Epithelial cell of prostate (primary cell): ENCODE measurements at regions not wholly inside any gene's neighbourhood (a gene's known extent, or its start where the extent isn't known, plus 50 kb on each side); places are given as distances from the start of the nearest gene placed in this dataset.
A peak's percentile ranks its signal among the peaks of the same experiment; 100 is the strongest.

ENCODE experiments used
- DNase-seq: peaks from one replicate; pipeline ENCODE4 v3.0.0-alpha.2; 2011; ENCODE audit warnings: low read depth, low spot score
- H3K27ac ChIP-seq: fragments of 450-650 bp; 2 replicates; pipeline ENCODE4 v1.5.1; 2017; ENCODE audit warnings: mild to moderate bottlenecking

DNA sequence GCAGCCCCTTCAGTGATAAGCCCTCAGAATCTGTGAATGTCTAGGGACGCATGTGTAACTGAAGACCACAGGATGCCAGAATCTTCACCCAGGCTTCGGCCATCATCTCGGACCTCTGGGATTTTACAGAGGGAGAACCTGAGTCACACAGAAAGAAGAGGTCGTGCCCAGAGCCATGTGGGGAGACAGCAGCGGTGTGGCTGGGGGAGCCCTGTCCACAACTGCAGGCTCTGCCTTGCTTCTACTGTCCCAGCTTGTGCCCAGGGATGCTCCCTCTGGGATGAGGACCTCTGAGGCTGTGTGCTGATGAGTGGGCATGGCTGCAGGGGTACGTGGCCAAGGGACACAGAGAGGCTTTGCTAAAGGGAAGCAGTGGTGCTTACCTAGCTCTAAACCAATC, 582.0 kb downstream of the TBC1D22A start:
- no peak for DNase-seq
- H3K27ac ChIP-seq: no peak overlapping the region

- no peak overlapping the region for H3K27ac ChIP-seq
- no peak for DNase-seq
These were observed 581.2 kb downstream of the TBC1D22A start for GRCh38 chr22:47343611-47344010.

DNA sequence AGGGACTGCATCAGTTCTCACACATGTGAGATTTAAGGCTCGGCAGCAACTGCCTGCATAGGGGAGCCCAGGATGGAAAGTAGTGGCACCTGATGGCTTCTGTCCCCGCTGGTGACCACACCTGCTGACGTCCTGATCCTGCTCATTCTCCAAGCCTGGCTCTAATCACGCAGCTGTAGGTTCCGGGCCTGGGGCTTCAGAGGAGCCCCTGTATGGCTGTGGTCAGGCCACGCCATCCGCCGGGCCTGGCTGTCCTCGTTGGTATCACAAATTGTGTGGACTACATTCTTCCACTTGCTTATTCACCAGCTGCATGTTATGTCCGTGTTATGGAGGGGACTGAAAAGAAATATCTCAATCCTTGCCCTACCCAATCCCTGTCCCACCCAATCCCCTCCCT, 580.0 kb downstream of the TBC1D22A start:
- H3K27ac ChIP-seq: no peak overlapping the region
- DNase-seq: no peak

DNA sequence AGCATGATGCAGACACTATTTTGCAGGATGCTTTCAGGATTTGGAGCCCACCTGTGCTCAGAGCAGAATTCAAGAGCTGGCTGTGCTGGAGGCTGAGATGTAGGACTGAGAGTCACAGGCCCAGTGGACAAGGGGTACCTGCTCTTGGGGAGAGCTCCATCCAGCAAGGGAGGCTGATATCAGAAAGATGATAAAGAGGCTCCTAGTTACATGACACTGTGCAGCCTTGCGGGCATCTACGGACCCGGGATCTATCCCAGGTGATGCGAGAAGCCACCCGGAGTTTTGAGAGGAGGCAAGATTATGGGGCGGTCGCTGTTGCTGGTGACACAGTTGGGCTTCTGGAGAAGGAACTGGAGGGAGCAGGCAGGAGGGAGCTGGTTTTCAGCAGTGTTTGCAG, 579.0 kb downstream of the TBC1D22A start:
- no peak for DNase-seq
- no peak overlapping the region for H3K27ac ChIP-seq

DNA sequence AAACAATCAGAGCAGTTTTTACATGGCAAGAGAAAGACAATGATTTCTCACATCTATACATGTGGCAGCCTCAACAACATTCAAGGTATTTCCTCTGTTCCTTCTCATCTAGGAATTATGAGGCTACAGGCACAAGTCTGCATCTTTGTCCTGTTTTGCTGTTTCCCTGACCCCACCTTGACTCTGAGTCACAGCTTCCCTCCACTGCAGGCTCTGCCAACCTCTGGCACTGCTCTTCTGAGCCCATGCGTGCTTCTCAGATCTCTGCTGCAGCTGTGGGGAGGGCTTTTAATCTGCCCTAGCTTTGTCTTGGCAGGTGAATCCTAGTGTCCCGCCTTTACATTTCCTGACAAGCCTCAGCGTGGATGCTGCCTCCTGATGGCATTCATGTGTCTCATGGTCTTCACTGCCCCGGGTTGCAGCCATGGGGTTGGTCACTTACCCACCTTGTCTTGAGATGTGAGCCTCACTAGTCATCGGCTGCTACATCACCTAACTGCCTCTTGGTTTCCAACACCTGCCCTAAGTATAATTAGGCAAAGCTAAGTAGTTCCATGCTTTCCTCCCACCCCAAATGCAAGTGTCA, 578.5 kb downstream of the TBC1D22A start:
- no peak for DNase-seq
- H3K27ac ChIP-seq: no peak overlapping the region

DNA sequence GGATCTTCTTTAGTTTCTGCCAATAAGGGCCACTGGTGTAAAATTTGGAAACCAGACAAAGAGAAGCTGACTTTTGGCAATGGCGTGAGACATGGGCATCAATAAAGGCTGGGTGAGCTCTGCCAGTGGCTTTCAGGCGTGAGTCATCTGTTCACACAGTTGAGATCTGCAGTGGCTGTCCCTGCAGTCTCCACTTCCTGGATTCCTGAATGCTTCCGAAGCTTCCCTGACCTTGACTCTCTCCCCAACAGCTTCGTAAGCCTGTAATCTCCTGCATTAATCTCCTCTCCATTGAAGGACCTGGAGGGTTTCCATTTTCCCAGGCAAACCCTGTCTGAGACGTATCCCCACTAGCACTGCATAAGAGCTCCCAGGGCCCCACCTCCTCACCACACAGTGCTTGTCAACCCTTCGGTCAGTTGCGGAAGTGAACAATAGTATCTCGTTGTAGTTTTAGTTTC, 574.7 kb downstream of the TBC1D22A start:
- H3K27ac ChIP-seq: peak overlapping the region; percentile 47
- peak; percentile 57 for DNase-seq

DNA sequence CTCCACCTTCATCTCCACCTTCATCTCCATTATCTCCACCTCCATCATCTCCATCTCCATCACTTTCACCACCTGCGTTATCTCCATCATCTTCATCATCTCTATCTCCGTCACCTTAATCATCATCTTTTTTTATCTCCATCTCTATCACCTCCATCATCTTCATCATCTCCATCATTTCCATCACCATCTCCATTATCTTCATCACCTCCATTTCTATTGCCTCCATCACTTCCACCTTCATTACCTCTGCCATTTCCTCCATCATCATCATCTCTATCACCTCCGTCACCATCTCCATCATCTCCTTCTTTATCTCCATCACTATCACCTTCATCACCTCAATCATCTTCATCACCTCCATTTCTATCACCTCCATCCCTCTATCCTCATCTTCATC, 573.5 kb downstream of the TBC1D22A start:
- no peak for DNase-seq
- H3K27ac ChIP-seq: no peak overlapping the region

DNA sequence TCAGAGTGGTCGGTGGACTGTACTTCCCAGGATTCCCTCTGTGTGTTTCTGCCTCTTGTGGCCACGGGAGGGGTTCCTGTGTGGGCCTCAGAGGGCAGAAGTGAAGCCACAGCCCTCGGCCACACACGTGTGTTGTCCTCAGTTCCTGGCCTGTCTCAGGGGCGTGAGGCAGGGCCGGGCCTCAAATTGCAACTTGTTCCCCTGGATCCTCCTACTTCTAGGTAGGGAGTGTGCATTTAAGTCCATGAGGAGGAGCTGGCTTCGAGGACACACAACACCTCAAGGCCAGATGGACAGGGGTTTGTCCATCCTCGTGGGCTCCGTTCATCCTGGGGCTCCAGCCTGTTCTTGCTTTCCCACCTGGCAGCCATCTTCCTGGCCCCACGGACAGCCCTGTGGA, 573.0 kb downstream of the TBC1D22A start:
- no peak for DNase-seq
- no peak overlapping the region for H3K27ac ChIP-seq

GRCh38 chr22:47334601-47335000, 572.2 kb downstream of the TBC1D22A start:
- DNase-seq: no peak
- no peak overlapping the region for H3K27ac ChIP-seq

DNA sequence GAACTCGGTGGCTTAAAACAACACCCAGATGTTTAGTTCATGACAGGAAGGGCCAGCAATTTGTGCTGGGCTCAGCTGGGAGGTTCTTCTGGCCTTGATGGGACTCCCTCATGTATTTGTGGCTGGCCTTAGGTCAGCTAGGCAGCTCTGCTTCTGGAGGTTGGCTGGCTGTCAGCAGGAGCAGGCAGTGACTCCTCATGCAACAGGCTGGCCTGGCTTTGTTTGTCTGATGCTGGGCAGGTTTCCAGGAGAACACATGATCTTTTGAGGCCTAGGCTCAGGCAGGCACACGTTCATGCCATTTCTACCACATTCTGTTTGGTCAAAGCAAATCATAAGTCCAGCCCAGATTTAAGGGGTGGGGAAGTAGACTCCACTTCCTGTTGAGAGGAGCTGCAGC, 571.2 kb downstream of the TBC1D22A start:
- peak overlapping the region; percentile 24 for H3K27ac ChIP-seq
- peak; percentile 79 for DNase-seq

GRCh38 chr22:47332246-47332980, 570.0 kb downstream of the TBC1D22A start:
- no peak overlapping the region for H3K27ac ChIP-seq
- no peak for DNase-seq

- no peak for DNase-seq
- no peak overlapping the region for H3K27ac ChIP-seq
These were observed 569.3 kb downstream of the TBC1D22A start for GRCh38 chr22:47331750-47332149.

DNA sequence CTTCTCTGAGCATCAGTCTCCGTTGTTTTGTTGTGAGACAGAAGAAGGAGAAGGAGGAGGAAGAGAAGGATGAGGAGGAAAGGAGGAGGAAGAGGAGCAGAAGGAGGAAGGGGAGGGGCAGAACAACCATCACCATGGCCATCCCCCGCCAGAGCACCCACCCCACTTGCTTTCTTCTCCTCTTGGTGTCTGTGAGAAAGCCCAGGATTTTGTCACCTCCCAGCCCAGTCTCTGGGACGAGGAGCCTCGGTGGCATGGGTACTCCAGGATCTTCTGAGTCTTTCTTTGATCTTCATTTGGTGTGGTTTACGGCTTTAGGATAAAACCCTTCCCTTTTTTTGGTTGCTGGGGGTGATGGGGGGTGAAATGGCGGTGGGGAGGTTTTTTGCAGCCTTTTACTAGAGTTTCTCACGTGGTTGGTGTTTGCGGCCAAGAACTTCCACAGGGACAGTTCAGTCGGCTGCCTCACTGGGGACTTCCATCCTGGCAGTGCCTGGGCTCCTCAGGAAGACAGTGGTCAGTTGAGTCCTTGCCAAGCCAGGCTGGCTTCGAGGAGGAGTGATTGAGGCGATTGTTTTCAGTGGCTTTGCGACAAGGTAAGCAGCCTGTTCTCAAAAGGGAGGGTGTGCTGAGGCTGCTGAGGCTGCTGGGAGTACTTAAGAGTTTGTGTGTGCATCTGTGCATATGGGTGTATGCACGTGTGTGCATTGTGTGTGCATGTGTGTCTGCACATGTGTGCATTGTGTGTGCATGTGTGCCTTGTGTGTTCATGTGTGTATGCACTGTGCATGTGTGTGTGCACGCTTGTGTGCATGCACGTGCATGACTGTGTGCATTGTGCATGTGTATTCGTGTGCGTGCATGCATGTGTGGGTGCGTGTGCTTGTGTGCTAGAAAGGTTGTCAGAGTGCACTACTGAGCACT, 567.5 kb downstream of the TBC1D22A start:
- no peak for DNase-seq
- H3K27ac ChIP-seq: no peak overlapping the region

GRCh38 chr22:47328550-47329243, 566.2 kb downstream of the TBC1D22A start:
- peak; percentile 61 for DNase-seq
- H3K27ac ChIP-seq: peak overlapping the region; percentile 73

- H3K27ac ChIP-seq: no peak overlapping the region
- no peak for DNase-seq
These were observed 564.8 kb downstream of the TBC1D22A start for GRCh38 chr22:47327241-47327640.

DNA sequence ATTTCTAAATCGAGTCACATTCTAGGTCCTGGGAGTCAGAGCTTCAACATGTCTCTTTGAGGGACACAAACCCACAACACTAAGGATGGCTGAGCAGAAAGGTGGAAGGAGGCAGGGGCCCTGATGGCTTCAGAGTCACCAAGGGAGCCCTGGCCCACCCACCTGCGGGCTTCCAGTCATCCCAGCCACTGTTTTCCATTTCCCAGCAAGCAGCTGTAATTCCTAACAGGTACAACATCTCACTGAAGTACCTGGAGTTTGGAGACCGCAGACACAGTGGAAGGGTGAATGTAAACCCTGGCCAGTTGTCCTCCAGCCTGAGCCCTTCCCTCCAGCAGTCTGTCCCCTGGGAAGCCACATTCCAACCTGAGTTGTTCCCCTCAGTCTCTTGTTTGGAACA, 562.8 kb downstream of the TBC1D22A start:
- H3K27ac ChIP-seq: no peak overlapping the region
- no peak for DNase-seq

DNA sequence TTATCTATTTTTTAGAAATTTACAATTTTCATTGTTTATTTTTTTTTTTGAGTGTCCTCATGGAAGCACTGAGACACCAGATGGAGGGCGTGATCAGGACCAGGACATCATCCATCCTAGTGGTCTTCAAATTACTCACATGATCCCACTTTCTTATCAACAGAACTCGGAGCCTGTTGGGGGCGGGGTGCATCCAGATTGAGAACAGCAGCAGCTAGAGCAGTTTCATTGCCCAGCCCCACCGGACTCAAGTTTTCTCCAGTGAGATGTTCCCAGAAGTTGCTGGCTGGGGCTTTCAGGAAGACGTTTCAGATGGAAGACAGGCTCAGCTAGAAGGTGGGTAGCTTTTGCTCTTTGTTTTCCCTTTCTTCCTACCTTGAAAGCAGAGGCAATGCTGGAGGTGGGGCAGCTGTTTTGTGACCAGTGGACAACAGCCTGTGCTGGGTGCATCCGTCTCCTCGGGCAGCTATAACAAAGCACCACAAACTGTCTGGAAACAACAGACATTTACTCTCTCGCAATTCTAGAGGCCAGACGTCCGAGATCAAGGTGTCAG, 562.1 kb downstream of the TBC1D22A start:
- DNase-seq: no peak

DNA sequence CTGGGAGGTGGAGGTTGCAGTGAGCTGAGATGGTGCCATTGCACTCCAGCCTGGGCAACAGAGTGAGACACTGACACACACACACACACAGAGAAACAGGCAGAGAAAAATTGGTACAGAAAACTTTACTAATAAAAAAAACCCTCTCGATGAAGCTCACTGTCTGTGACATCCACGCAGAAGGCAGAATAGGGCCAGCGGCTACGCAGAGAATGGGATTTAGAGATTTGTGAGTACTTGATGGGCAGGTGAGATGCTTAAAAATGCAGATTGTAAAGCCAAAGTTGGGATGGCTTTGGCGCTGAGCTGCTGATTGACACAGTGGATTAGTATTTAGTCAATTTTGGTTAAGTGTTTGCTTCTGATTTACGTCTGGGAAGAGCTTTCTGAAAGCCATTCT, 561.1 kb downstream of the TBC1D22A start:
- H3K27ac ChIP-seq: no peak overlapping the region
- no peak for DNase-seq

More for the DNA sequence above, 562.1 kb downstream of the TBC1D22A start:
- no peak overlapping the region for H3K27ac ChIP-seq

GRCh38 chr22:47322854-47323253, 560.4 kb downstream of the TBC1D22A start:
- H3K27ac ChIP-seq: no peak overlapping the region
- no peak for DNase-seq

- no peak overlapping the region for H3K27ac ChIP-seq
- no peak for DNase-seq
These were observed 558.1 kb downstream of the TBC1D22A start for GRCh38 chr22:47320560-47320959.
